H1 (cell line): ENCODE measurements at regions not wholly inside any gene's neighbourhood (a gene's known extent, or its start where the extent isn't known, plus 50 kb on each side); places are given as distances from the start of the nearest gene placed in this dataset.

Source experiments
- CTCF ChIA-PET: fragments of 300-600 bp; sonication (Branson Sonifier 250); formaldehyde crosslinking; loops from one replicate; lab custom pipeline; 2021; ENCODE audit not compliant: partially characterized antibody; lab: Charles Lee
- POLR2A ChIA-PET: fragments of 300-600 bp; sonication (Branson Sonifier 250); formaldehyde crosslinking; loops from one replicate; lab custom pipeline; 2021; ENCODE audit warnings: inconsistent platforms; ENCODE audit not compliant: partially characterized antibody; lab: Charles Lee
- DNase-seq, 2 experiments: peaks; one replicate each; pipeline versions ENCODE4 v3.0.0 to v3.0.0-alpha.2; 2010 to 2022; ENCODE audit warnings: low spot score in 2 of 2, low read depth in 1 of 2, mixed read lengths in 1 of 2
- FAIRE-seq: peaks from 2 replicates; lab custom pipeline; 2011; peaks lifted over from hg19 to GRCh38; lab: Jason Lieb, UNC
- H2AFZ ChIP-seq: 2 replicates; pipeline ENCODE4 v1.8.1; 2012; ENCODE audit warnings: low read length, inconsistent platforms
- H2AK5ac ChIP-seq: 2 replicates; pipeline ENCODE4 v1.6.1; 2013; ENCODE audit warnings: low read depth, low read length
- H2BK120ac ChIP-seq: replicated peaks from 2 replicates; pipeline ENCODE3; 2013; ENCODE audit warnings: low read depth, low read length, inconsistent platforms
- H2BK12ac ChIP-seq: 2 replicates; pipeline ENCODE4 v1.6.1; 2013; ENCODE audit warnings: low read depth, low read length
- H2BK15ac ChIP-seq: 2 replicates; pipeline ENCODE4 v1.6.1; 2013; ENCODE audit warnings: low read length
- H2BK20ac ChIP-seq: 2 replicates; pipeline ENCODE4 v1.6.1; 2013; ENCODE audit warnings: low read length
- H2BK5ac ChIP-seq: 2 replicates; pipeline ENCODE4 v1.6.1; 2013; ENCODE audit warnings: low read depth, low read length
- H3K14ac ChIP-seq: 2 replicates; pipeline ENCODE4 v1.6.1; 2013; ENCODE audit warnings: inconsistent platforms; ENCODE audit not compliant: insufficient read length
- H3K18ac ChIP-seq: 2 replicates; pipeline ENCODE4 v1.6.1; 2013; ENCODE audit warnings: low read length; ENCODE audit errors: extremely low read depth
- H3K23ac ChIP-seq: 2 replicates; pipeline ENCODE4 v1.6.1; 2013; ENCODE audit warnings: inconsistent platforms; ENCODE audit not compliant: insufficient read length
- H3K23me2 ChIP-seq: 2 replicates; pipeline ENCODE4 v1.6.1; 2013; ENCODE audit warnings: low read depth, low read length
- H3K27ac ChIP-seq: 2 replicates; pipeline ENCODE4 v1.6.1; 2011; ENCODE audit warnings: low read depth, low read length, inconsistent platforms
- H3K27me3 ChIP-seq, 4 experiments: replicated peaks in 1 of 4; 1 replicate in 1 of 4; 2 replicates in 3 of 4; pipeline versions ENCODE4 v1.6.1 to v1.8.1; 2011 to 2013; ENCODE audit warnings: low read length in 3 of 4, mild to moderate bottlenecking in 3 of 4, inconsistent platforms in 2 of 4, mixed read lengths in 2 of 4, moderate library complexity in 1 of 4; ENCODE audit not compliant: control insufficient read depth in 3 of 4, insufficient read depth in 3 of 4; ENCODE audit errors: extremely low read depth in 1 of 4
- H3K36me3 ChIP-seq, 4 experiments: 2 replicates each; pipeline versions ENCODE4 v1.6.1 to v1.8.1; 2011 to 2013; ENCODE audit warnings: mild to moderate bottlenecking in 4 of 4, low read length in 3 of 4, moderate library complexity in 2 of 4, control low read depth in 1 of 4, inconsistent platforms in 1 of 4; ENCODE audit not compliant: insufficient read depth in 4 of 4, control insufficient read depth in 2 of 4
- H3K4ac ChIP-seq: replicated peaks from 2 replicates; pipeline ENCODE3; 2013; ENCODE audit warnings: low read length, low read depth, mixed read lengths, inconsistent platforms; ENCODE audit not compliant: insufficient read length
- H3K4me1 ChIP-seq, 4 experiments: replicated peaks in 1 of 4; 1 replicate in 1 of 4; 2 replicates in 3 of 4; pipeline versions ENCODE4 v1.6.1 to v1.8.1; 2011 to 2013; ENCODE audit warnings: low read length in 3 of 4, inconsistent platforms in 2 of 4, mixed read lengths in 1 of 4; ENCODE audit not compliant: insufficient read depth in 4 of 4, control insufficient read depth in 3 of 4
- H3K4me2 ChIP-seq, 2 experiments: 2 replicates each; pipeline versions ENCODE4 v1.6.1 to v1.8.1; 2011 to 2013; ENCODE audit warnings: low read depth in 2 of 2, low read length in 2 of 2, control low read depth in 1 of 2, inconsistent platforms in 1 of 2, mild to moderate bottlenecking in 1 of 2; ENCODE audit not compliant: insufficient read depth in 1 of 2
- H3K4me3 ChIP-seq, 4 experiments: fragments of 200-600, 300-600 bp in 1 of 4; sonication (generic), shearing (Covaris generic), sonication (Bioruptor Twin) in 1 of 4; 2 replicates each; pipeline versions ENCODE4 v1.5.1 to v1.8.1; 2011 to 2016; ENCODE audit warnings: low read length in 4 of 4, low read depth in 3 of 4, control low read depth in 2 of 4, inconsistent platforms in 2 of 4, mild to moderate bottlenecking in 2 of 4, mixed read lengths in 1 of 4, moderate library complexity in 1 of 4; ENCODE audit not compliant: insufficient read depth in 2 of 4; ENCODE audit errors: extremely low read depth in 1 of 4
- H3K56ac ChIP-seq: replicated peaks from 2 replicates; pipeline ENCODE3; 2013; ENCODE audit warnings: low read depth, mild to moderate bottlenecking, mixed read lengths, low read length, inconsistent platforms; ENCODE audit not compliant: insufficient read length
- H3K79me1 ChIP-seq: 2 replicates; pipeline ENCODE4 v1.6.1; 2013; ENCODE audit warnings: low read depth, low read length, control low read depth
- H3K79me2 ChIP-seq, 2 experiments: 2 replicates each; pipeline versions ENCODE4 v1.6.1 to v1.8.1; 2012 to 2013; ENCODE audit warnings: low read length in 2 of 2, mild to moderate bottlenecking in 2 of 2, inconsistent platforms in 1 of 2; ENCODE audit not compliant: insufficient read depth in 2 of 2, control insufficient read depth in 1 of 2
- H3K9ac ChIP-seq, 4 experiments: replicated peaks in 1 of 4; 1 replicate in 1 of 4; 2 replicates in 3 of 4; pipeline versions ENCODE4 v1.6.1 to v1.8.1; 2011 to 2013; ENCODE audit warnings: low read depth in 3 of 4, low read length in 3 of 4, control low read depth in 2 of 4, mild to moderate bottlenecking in 2 of 4, moderate library complexity in 2 of 4, inconsistent platforms in 1 of 4; ENCODE audit errors: extremely low read depth in 1 of 4
- H3K9me3 ChIP-seq, 2 experiments: 2 replicates each; pipeline versions ENCODE4 v1.6.1 to v1.8.1; 2012 to 2013; ENCODE audit warnings: mild to moderate bottlenecking in 2 of 2, moderate library complexity in 2 of 2, control low read depth in 1 of 2, inconsistent platforms in 1 of 2, low read depth in 1 of 2, low read length in 1 of 2, mixed read lengths in 1 of 2; ENCODE audit not compliant: insufficient read depth in 2 of 2
- H4K20me1 ChIP-seq, 2 experiments: replicated peaks in 1 of 2; 2 replicates each; pipeline versions ENCODE3 to v1.8.1; 2011 to 2013; ENCODE audit warnings: inconsistent platforms in 2 of 2, low read length in 2 of 2, mild to moderate bottlenecking in 1 of 2; ENCODE audit not compliant: insufficient read depth in 2 of 2, control insufficient read depth in 1 of 2
- H4K5ac ChIP-seq: 2 replicates; pipeline ENCODE4 v1.6.1; 2013; ENCODE audit warnings: low read length, low read depth, mixed read lengths, inconsistent platforms; ENCODE audit not compliant: insufficient read length
- H4K8ac ChIP-seq: 2 replicates; pipeline ENCODE4 v1.8.0; 2013; ENCODE audit warnings: mild to moderate bottlenecking, moderate library complexity, low read length, inconsistent platforms; ENCODE audit not compliant: insufficient read depth; ENCODE audit errors: extremely low read depth
- H4K91ac ChIP-seq: replicated peaks from 2 replicates; pipeline ENCODE3; 2013; ENCODE audit warnings: low read length, mixed read lengths, inconsistent platforms; ENCODE audit not compliant: insufficient read length
- CBX8 ChIP-seq: fragments of 300-800, 300-1000 bp; sonication (generic); IDR thresholded peaks from 2 replicates; pipeline ENCODE4 v1.7.1; 2016; ENCODE audit warnings: low read depth, low read length, borderline replicate concordance
- GABPA ChIP-seq: IDR thresholded peaks from 2 replicates; pipeline ENCODE4 v1.6.1; 2011; ENCODE audit warnings: mild to moderate bottlenecking, low read length, moderate library complexity, borderline replicate concordance; ENCODE audit not compliant: insufficient read depth
- KDM5A ChIP-seq: fragments of 200-600 bp; IDR thresholded peaks from 2 replicates; pipeline ENCODE4 v1.7.1; 2012; ENCODE audit warnings: mild to moderate bottlenecking, low read length, inconsistent platforms, mixed read lengths
- SP2 ChIP-seq: IDR thresholded peaks from 2 replicates; pipeline ENCODE4 v1.6.1; 2012; ENCODE audit warnings: mild to moderate bottlenecking, low read length, inconsistent platforms
- SP4 ChIP-seq: IDR thresholded peaks from 2 replicates; pipeline ENCODE4 v1.6.1; 2012; ENCODE audit warnings: low read length, inconsistent platforms
- ZNF274 ChIP-seq: IDR thresholded peaks from 2 replicates; pipeline ENCODE4 v1.7.0; 2012; ENCODE audit warnings: low read length, borderline replicate concordance; ENCODE audit errors: extremely low read depth
- WGBS, 2 experiments: shearing (Covaris generic) in 1 of 2; methylation state at CpG; one replicate each; pipeline versions ENCODE4 v1.1.6 to v1.1.7; 2013 to 2015; ENCODE audit warnings: low lambda C conversion rate in 2 of 2, mixed read lengths in 2 of 2, inconsistent platforms in 1 of 2, low coverage in 1 of 2, missing lambda C conversion rate in 1 of 2; ENCODE audit not compliant: insufficient replicate concordance in 2 of 2, insufficient coverage in 1 of 2, insufficient read length in 1 of 2; ENCODE audit errors: extremely low coverage in 1 of 2, missing lambda C conversion rate in 1 of 2; 5-methylcytosine and 5-hydroxymethylcytosine counted together
- TF ChIP-seq, protein P1 (sequence below): IDR thresholded peaks from 2 replicates; pipeline ENCODE4 v1.6.1; 2012; ENCODE audit warnings: inconsistent platforms

DNA sequence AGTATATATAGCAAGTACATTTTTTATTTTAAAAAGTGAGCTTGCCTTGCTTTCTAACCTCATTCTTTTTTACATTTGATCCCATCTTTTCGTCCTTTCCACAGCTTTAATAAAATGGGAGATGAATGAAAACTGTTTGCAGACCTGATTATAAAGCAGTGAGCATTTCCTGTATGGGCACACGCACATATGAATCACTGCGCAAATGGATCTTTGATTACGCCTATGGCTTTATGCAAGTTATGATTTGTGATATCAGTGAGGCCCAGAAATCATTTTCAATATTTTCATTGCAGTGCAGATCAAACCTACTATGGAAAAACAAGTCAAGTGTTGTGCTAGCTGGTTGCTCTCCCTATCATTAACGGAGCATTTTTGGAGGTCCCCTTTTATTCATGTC lies 1073.0 kb downstream of the MAT2B start:
- H4K5ac ChIP-seq = no peak overlapping the region
- ChIA-PET POLR2A (no interaction called here), CTCF (interaction anchor here (1.1 kb wide), 1 partner anchor 8 kb away, joined by 3 read pairs; no protein-coding TSS in a partner anchor)
- no peak overlapping the region for H4K91ac ChIP-seq
- no peak overlapping the region for H2BK5ac ChIP-seq
- no peak overlapping the region for H2BK12ac ChIP-seq
- H3K27me3 ChIP-seq = no peaks in the 10 kb centered on the region
- H3K36me3 ChIP-seq = no peaks in the 10 kb centered on the region
- no peak overlapping the region for H3K23ac ChIP-seq
- H4K8ac ChIP-seq = no peak overlapping the region
- no peak overlapping the region for H2BK120ac ChIP-seq
- FAIRE-seq = no peak
- no peak overlapping the region for H3K4ac ChIP-seq
- no peak overlapping the region for H2AFZ ChIP-seq
- H3K23me2 ChIP-seq = no peaks in the 10 kb centered on the region
- no peak for DNase-seq
- H2AK5ac ChIP-seq = no peak overlapping the region
- H3K4me1 ChIP-seq = no peaks in the 10 kb centered on the region
- H3K18ac ChIP-seq = no peak overlapping the region
- H3K9ac ChIP-seq = no peak overlapping the region
- TF ChIP-seq ZNF274 (no peak), KDM5A (no peak), CBX8 (no peak), SP4 (no peak), SP2 (no peak), GABPA (no peak)
- TF ChIP-seq, protein P1, sequence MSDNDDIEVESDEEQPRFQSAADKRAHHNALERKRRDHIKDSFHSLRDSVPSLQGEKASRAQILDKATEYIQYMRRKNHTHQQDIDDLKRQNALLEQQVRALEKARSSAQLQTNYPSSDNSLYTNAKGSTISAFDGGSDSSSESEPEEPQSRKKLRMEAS = no peak
- no peak overlapping the region for H3K14ac ChIP-seq
- no peak overlapping the region for H3K56ac ChIP-seq
- no peaks in the 10 kb centered on the region for H3K79me2 ChIP-seq
- no peak overlapping the region for H2BK20ac ChIP-seq
- no peak overlapping the region for H3K27ac ChIP-seq
- H4K20me1 ChIP-seq = no peaks in the 10 kb centered on the region
- no peaks in the 10 kb centered on the region for H3K79me1 ChIP-seq
- H3K4me3 ChIP-seq = no peak overlapping the region
- H3K9me3 ChIP-seq = no peaks in the 10 kb centered on the region
- H3K4me2 ChIP-seq = no peak overlapping the region
- H2BK15ac ChIP-seq = no peak overlapping the region
- 91% methylated on average over 5 of the region's 5 CpGs; no CpG with 5 or more reads in 1 of the 2 experiments for WGBS, 2 experiments
